H1 (cell line): ENCODE measurements at regions not wholly inside any gene's neighbourhood (a gene's known extent, or its start where the extent isn't known, plus 50 kb on each side); places are given as distances from the start of the nearest gene placed in this dataset.

Experiments
- CTCF ChIA-PET: fragments of 300-600 bp; sonication (Branson Sonifier 250); formaldehyde crosslinking; loops from one replicate; lab custom pipeline; 2021; ENCODE audit not compliant: partially characterized antibody; lab: Charles Lee
- POLR2A ChIA-PET: fragments of 300-600 bp; sonication (Branson Sonifier 250); formaldehyde crosslinking; loops from one replicate; lab custom pipeline; 2021; ENCODE audit warnings: inconsistent platforms; ENCODE audit not compliant: partially characterized antibody; lab: Charles Lee
- DNase-seq, 2 experiments: peaks; one replicate each; pipeline versions ENCODE4 v3.0.0 to v3.0.0-alpha.2; 2010 to 2022; ENCODE audit warnings: low spot score in 2 of 2, low read depth in 1 of 2, mixed read lengths in 1 of 2
- FAIRE-seq: peaks from 2 replicates; lab custom pipeline; 2011; peaks lifted over from hg19 to GRCh38; lab: Jason Lieb, UNC
- H2AFZ ChIP-seq: 2 replicates; pipeline ENCODE4 v1.8.1; 2012; ENCODE audit warnings: low read length, inconsistent platforms
- H2AK5ac ChIP-seq: 2 replicates; pipeline ENCODE4 v1.6.1; 2013; ENCODE audit warnings: low read depth, low read length
- H2BK120ac ChIP-seq: replicated peaks from 2 replicates; pipeline ENCODE3; 2013; ENCODE audit warnings: low read depth, low read length, inconsistent platforms
- H2BK12ac ChIP-seq: 2 replicates; pipeline ENCODE4 v1.6.1; 2013; ENCODE audit warnings: low read depth, low read length
- H2BK15ac ChIP-seq: 2 replicates; pipeline ENCODE4 v1.6.1; 2013; ENCODE audit warnings: low read length
- H2BK20ac ChIP-seq: 2 replicates; pipeline ENCODE4 v1.6.1; 2013; ENCODE audit warnings: low read length
- H2BK5ac ChIP-seq: 2 replicates; pipeline ENCODE4 v1.6.1; 2013; ENCODE audit warnings: low read depth, low read length
- H3K14ac ChIP-seq: 2 replicates; pipeline ENCODE4 v1.6.1; 2013; ENCODE audit warnings: inconsistent platforms; ENCODE audit not compliant: insufficient read length
- H3K18ac ChIP-seq: 2 replicates; pipeline ENCODE4 v1.6.1; 2013; ENCODE audit warnings: low read length; ENCODE audit errors: extremely low read depth
- H3K23ac ChIP-seq: 2 replicates; pipeline ENCODE4 v1.6.1; 2013; ENCODE audit warnings: inconsistent platforms; ENCODE audit not compliant: insufficient read length
- H3K23me2 ChIP-seq: 2 replicates; pipeline ENCODE4 v1.6.1; 2013; ENCODE audit warnings: low read depth, low read length
- H3K27ac ChIP-seq: 2 replicates; pipeline ENCODE4 v1.6.1; 2011; ENCODE audit warnings: low read depth, low read length, inconsistent platforms
- H3K27me3 ChIP-seq, 4 experiments: replicated peaks in 1 of 4; 1 replicate in 1 of 4; 2 replicates in 3 of 4; pipeline versions ENCODE4 v1.6.1 to v1.8.1; 2011 to 2013; ENCODE audit warnings: low read length in 3 of 4, mild to moderate bottlenecking in 3 of 4, inconsistent platforms in 2 of 4, mixed read lengths in 2 of 4, moderate library complexity in 1 of 4; ENCODE audit not compliant: control insufficient read depth in 3 of 4, insufficient read depth in 3 of 4; ENCODE audit errors: extremely low read depth in 1 of 4
- H3K36me3 ChIP-seq, 4 experiments: 2 replicates each; pipeline versions ENCODE4 v1.6.1 to v1.8.1; 2011 to 2013; ENCODE audit warnings: mild to moderate bottlenecking in 4 of 4, low read length in 3 of 4, moderate library complexity in 2 of 4, control low read depth in 1 of 4, inconsistent platforms in 1 of 4; ENCODE audit not compliant: insufficient read depth in 4 of 4, control insufficient read depth in 2 of 4
- H3K4ac ChIP-seq: replicated peaks from 2 replicates; pipeline ENCODE3; 2013; ENCODE audit warnings: low read length, low read depth, mixed read lengths, inconsistent platforms; ENCODE audit not compliant: insufficient read length
- H3K4me1 ChIP-seq, 4 experiments: replicated peaks in 1 of 4; 1 replicate in 1 of 4; 2 replicates in 3 of 4; pipeline versions ENCODE4 v1.6.1 to v1.8.1; 2011 to 2013; ENCODE audit warnings: low read length in 3 of 4, inconsistent platforms in 2 of 4, mixed read lengths in 1 of 4; ENCODE audit not compliant: insufficient read depth in 4 of 4, control insufficient read depth in 3 of 4
- H3K4me2 ChIP-seq, 2 experiments: 2 replicates each; pipeline versions ENCODE4 v1.6.1 to v1.8.1; 2011 to 2013; ENCODE audit warnings: low read depth in 2 of 2, low read length in 2 of 2, control low read depth in 1 of 2, inconsistent platforms in 1 of 2, mild to moderate bottlenecking in 1 of 2; ENCODE audit not compliant: insufficient read depth in 1 of 2
- H3K4me3 ChIP-seq, 4 experiments: fragments of 200-600, 300-600 bp in 1 of 4; sonication (generic), shearing (Covaris generic), sonication (Bioruptor Twin) in 1 of 4; 2 replicates each; pipeline versions ENCODE4 v1.5.1 to v1.8.1; 2011 to 2016; ENCODE audit warnings: low read length in 4 of 4, low read depth in 3 of 4, control low read depth in 2 of 4, inconsistent platforms in 2 of 4, mild to moderate bottlenecking in 2 of 4, mixed read lengths in 1 of 4, moderate library complexity in 1 of 4; ENCODE audit not compliant: insufficient read depth in 2 of 4; ENCODE audit errors: extremely low read depth in 1 of 4
- H3K56ac ChIP-seq: replicated peaks from 2 replicates; pipeline ENCODE3; 2013; ENCODE audit warnings: low read depth, mild to moderate bottlenecking, mixed read lengths, low read length, inconsistent platforms; ENCODE audit not compliant: insufficient read length
- H3K79me1 ChIP-seq: 2 replicates; pipeline ENCODE4 v1.6.1; 2013; ENCODE audit warnings: low read depth, low read length, control low read depth
- H3K79me2 ChIP-seq, 2 experiments: 2 replicates each; pipeline versions ENCODE4 v1.6.1 to v1.8.1; 2012 to 2013; ENCODE audit warnings: low read length in 2 of 2, mild to moderate bottlenecking in 2 of 2, inconsistent platforms in 1 of 2; ENCODE audit not compliant: insufficient read depth in 2 of 2, control insufficient read depth in 1 of 2
- H3K9ac ChIP-seq, 4 experiments: replicated peaks in 1 of 4; 1 replicate in 1 of 4; 2 replicates in 3 of 4; pipeline versions ENCODE4 v1.6.1 to v1.8.1; 2011 to 2013; ENCODE audit warnings: low read depth in 3 of 4, low read length in 3 of 4, control low read depth in 2 of 4, mild to moderate bottlenecking in 2 of 4, moderate library complexity in 2 of 4, inconsistent platforms in 1 of 4; ENCODE audit errors: extremely low read depth in 1 of 4
- H3K9me3 ChIP-seq, 2 experiments: 2 replicates each; pipeline versions ENCODE4 v1.6.1 to v1.8.1; 2012 to 2013; ENCODE audit warnings: mild to moderate bottlenecking in 2 of 2, moderate library complexity in 2 of 2, control low read depth in 1 of 2, inconsistent platforms in 1 of 2, low read depth in 1 of 2, low read length in 1 of 2, mixed read lengths in 1 of 2; ENCODE audit not compliant: insufficient read depth in 2 of 2
- H4K20me1 ChIP-seq, 2 experiments: replicated peaks in 1 of 2; 2 replicates each; pipeline versions ENCODE3 to v1.8.1; 2011 to 2013; ENCODE audit warnings: inconsistent platforms in 2 of 2, low read length in 2 of 2, mild to moderate bottlenecking in 1 of 2; ENCODE audit not compliant: insufficient read depth in 2 of 2, control insufficient read depth in 1 of 2
- H4K5ac ChIP-seq: 2 replicates; pipeline ENCODE4 v1.6.1; 2013; ENCODE audit warnings: low read length, low read depth, mixed read lengths, inconsistent platforms; ENCODE audit not compliant: insufficient read length
- H4K8ac ChIP-seq: 2 replicates; pipeline ENCODE4 v1.8.0; 2013; ENCODE audit warnings: mild to moderate bottlenecking, moderate library complexity, low read length, inconsistent platforms; ENCODE audit not compliant: insufficient read depth; ENCODE audit errors: extremely low read depth
- H4K91ac ChIP-seq: replicated peaks from 2 replicates; pipeline ENCODE3; 2013; ENCODE audit warnings: low read length, mixed read lengths, inconsistent platforms; ENCODE audit not compliant: insufficient read length
- CHD1 ChIP-seq: IDR thresholded peaks from 2 replicates; pipeline ENCODE4 v1.6.1; 2012; ENCODE audit warnings: low read depth, low read length, improper control_type of control experiment
- CTBP2 ChIP-seq: IDR thresholded peaks from 2 replicates; pipeline ENCODE4 v1.7.0; 2011; ENCODE audit warnings: borderline replicate concordance, mild to moderate bottlenecking, moderate library complexity, mixed read lengths, low read length; ENCODE audit not compliant: insufficient read depth, insufficient read length
- HDAC6 ChIP-seq: IDR thresholded peaks from one replicate; pipeline ENCODE4 v1.7.1; 2012; ENCODE audit warnings: low read depth, mild to moderate bottlenecking, inconsistent platforms, low read length, moderate library complexity
- JUN ChIP-seq: IDR thresholded peaks from 2 replicates; pipeline ENCODE4 v1.6.1; 2011; ENCODE audit warnings: low read depth, mild to moderate bottlenecking, improper control_type of control experiment, low read length
- WGBS, 2 experiments: shearing (Covaris generic) in 1 of 2; methylation state at CpG; one replicate each; pipeline versions ENCODE4 v1.1.6 to v1.1.7; 2013 to 2015; ENCODE audit warnings: low lambda C conversion rate in 2 of 2, mixed read lengths in 2 of 2, inconsistent platforms in 1 of 2, low coverage in 1 of 2, missing lambda C conversion rate in 1 of 2; ENCODE audit not compliant: insufficient replicate concordance in 2 of 2, insufficient coverage in 1 of 2, insufficient read length in 1 of 2; ENCODE audit errors: extremely low coverage in 1 of 2, missing lambda C conversion rate in 1 of 2; 5-methylcytosine and 5-hydroxymethylcytosine counted together

- Histone ChIP-seq H2BK15ac (no peak overlapping the region), H3K18ac (no peak overlapping the region), H3K14ac (no peak overlapping the region), H2AFZ (no peak overlapping the region), H3K4me2 (no peak overlapping the region), H3K4ac (no peak overlapping the region), H4K8ac (no peak overlapping the region), H3K79me1 (no peaks in the 10 kb centered on the region), H4K91ac (no peak overlapping the region), H3K4me1 (no peaks in the 10 kb centered on the region; a peak in 1 of 7 replicates), H3K9ac (no peak overlapping the region), H2BK120ac (no peak overlapping the region), H2AK5ac (no peak overlapping the region), H4K5ac (no peak overlapping the region), H3K36me3 (no peaks in the 10 kb centered on the region), H3K23ac (no peak overlapping the region), H3K27ac (no peak overlapping the region), H3K23me2 (no peaks in the 10 kb centered on the region), H3K27me3 (peaks cover 0 to 3% (median 0%) of the 10 kb centered on the region in 4 experiments; a peak in 1 of 7 replicates), H2BK20ac (peak overlapping the region; percentile 48; the same call in 1 of the 2 replicates), H3K9me3 (no peaks in the 10 kb centered on the region), H3K4me3 (no peak overlapping the region), H2BK5ac (no peak overlapping the region), H3K56ac (no peak overlapping the region), H2BK12ac (0 out of 2 replicates have a peak overlapping the region, but pooled peaks have one; percentile 9), H3K79me2 (no peaks in the 10 kb centered on the region), H4K20me1 (no peaks in the 10 kb centered on the region)
- FAIRE-seq (no peak), DNase-seq (no peak)
- CTCF ChIA-PET = no interaction called here
- WGBS, 2 experiments = 94% methylated on average over 7 of the region's 7 CpGs; no CpG with 5 or more reads in 1 of the 2 experiments
- POLR2A ChIA-PET = no interaction called here
- TF ChIP-seq HDAC6 = no peak
- no peak for TF ChIP-seq JUN
- no peak for TF ChIP-seq CHD1
- no peak for TF ChIP-seq CTBP2
These were observed 147.6 kb upstream of the C1orf174 start for GRCh38 chr1:4047666-4048065.
